Endometrium (tissue), 2 donors: ENCODE measurements at regions not wholly inside any gene's neighbourhood (a gene's known extent, or its start where the extent isn't known, plus 50 kb on each side); places are given as distances from the start of the nearest gene placed in this dataset.
A peak's percentile ranks its signal among the peaks of the same experiment; 100 is the strongest.

Experiments used
- FAIRE-seq: peaks from 2 replicates; lab custom pipeline; 2012; peaks lifted over from hg19 to GRCh38; lab: Jason Lieb, UNC
- donor health status: control.
- donor health status: control.

GRCh38 chrX:124524852-124525251 is 178.5 kb downstream of the SH2D1A start:
- FAIRE-seq = no peak

GRCh38 chrX:124529786-124530185 is 183.4 kb downstream of the SH2D1A start:
- FAIRE-seq = no peak

- FAIRE-seq = no peak
Observed at GRCh38 chrX:124530803-124531202, 184.4 kb downstream of the SH2D1A start.

GRCh38 chrX:124534536-124534935 is 188.2 kb downstream of the SH2D1A start:
- FAIRE-seq = no peak

- no peak for FAIRE-seq
Observed at GRCh38 chrX:124540474-124540873, 194.1 kb downstream of the SH2D1A start.

- no peak for FAIRE-seq
Observed at GRCh38 chrX:124548571-124548970, 202.2 kb downstream of the SH2D1A start.

GRCh38 chrX:124555036-124555595 is 208.8 kb downstream of the SH2D1A start:
- no peak for FAIRE-seq

- no peak for FAIRE-seq
Observed at GRCh38 chrX:124557976-124558375, 211.6 kb downstream of the SH2D1A start.

- FAIRE-seq = no peak
Observed at GRCh38 chrX:124573468-124573867, 227.1 kb downstream of the SH2D1A start.

- FAIRE-seq = no peak
Observed at GRCh38 chrX:124592744-124593143, 246.4 kb downstream of the SH2D1A start.

- FAIRE-seq = no peak
Observed at GRCh38 chrX:124594017-124594651, 247.8 kb downstream of the SH2D1A start.

GRCh38 chrX:124605511-124605910 is 259.1 kb downstream of the SH2D1A start:
- no peak for FAIRE-seq

- no peak for FAIRE-seq
Observed at GRCh38 chrX:124606724-124607123, 260.4 kb downstream of the SH2D1A start.

GRCh38 chrX:124619710-124620109 is 273.3 kb downstream of the SH2D1A start:
- no peak for FAIRE-seq

- FAIRE-seq = no peak
Observed at GRCh38 chrX:124634363-124634762, 288.0 kb downstream of the SH2D1A start.

- no peak for FAIRE-seq
Observed at GRCh38 chrX:124641737-124642491, 295.6 kb downstream of the SH2D1A start.

- no peak for FAIRE-seq
Observed at GRCh38 chrX:124646403-124646802, 300.0 kb downstream of the SH2D1A start.

- FAIRE-seq = no peak
Observed at GRCh38 chrX:124651031-124651430, 304.7 kb downstream of the SH2D1A start.

GRCh38 chrX:124665621-124666400 is 319.4 kb downstream of the SH2D1A start:
- FAIRE-seq = no peak

GRCh38 chrX:124679199-124679598 is 332.8 kb downstream of the SH2D1A start:
- no peak for FAIRE-seq

GRCh38 chrX:124680287-124680686 is 333.9 kb downstream of the SH2D1A start:
- FAIRE-seq = peak; percentile 33

GRCh38 chrX:124690495-124690894 is 344.1 kb downstream of the SH2D1A start:
- FAIRE-seq = no peak

GRCh38 chrX:124699876-124700275 is 353.5 kb downstream of the SH2D1A start:
- FAIRE-seq = no peak
